Activated CD4-positive, alpha-beta T cell treated with anti-CD3 and anti-CD28 coated beads, Interleukin-2, amount 10 ng/mL, durations not matched to agents 7 days and 5 days (primary cell): ENCODE measurements at regions not wholly inside any gene's neighbourhood (a gene's known extent, or its start where the extent isn't known, plus 50 kb on each side); places are given as distances from the start of the nearest gene placed in this dataset.
"Not testable (repeated sequence)": the region's sequence is repeated elsewhere in the genome, so short reads cannot be mapped to it uniquely, and the experiment has no call there.

Experiments used
- CTCF ChIA-PET: fragments of 350-600 bp; sonication (Branson Sonifier 250); formaldehyde crosslinking; loops from one replicate; lab custom pipeline; 2021; ENCODE audit warnings: antibody characterized with exemption; lab: Charles Lee
- POLR2A ChIA-PET: fragments of 350-600 bp; sonication (Branson Sonifier 250); formaldehyde crosslinking; loops from one replicate; lab custom pipeline; 2021; ENCODE audit warnings: antibody characterized with exemption; lab: Charles Lee
- DNase-seq: peaks from one replicate; pipeline ENCODE4 v3.0.0-alpha.2; 2020
- H3K27ac Mint-ChIP-seq: one replicate; pipeline ENCODE4 v1.8.0; 2021; ENCODE audit warnings: mild to moderate bottlenecking, moderate library complexity, mixed read lengths
- H3K27me3 Mint-ChIP-seq: one replicate; pipeline ENCODE4 v1.8.0; 2021; ENCODE audit warnings: mixed read lengths
- H3K36me3 Mint-ChIP-seq: one replicate; pipeline ENCODE4 v1.8.0; 2021; ENCODE audit warnings: low read depth, mixed read lengths
- H3K4me1 Mint-ChIP-seq: one replicate; pipeline ENCODE4 v1.8.0; 2021; ENCODE audit warnings: mixed read lengths
- H3K4me3 Mint-ChIP-seq: one replicate; pipeline ENCODE4 v1.8.0; 2021; ENCODE audit warnings: mild to moderate bottlenecking, moderate library complexity, mixed read lengths
- H3K9me3 Mint-ChIP-seq: one replicate; pipeline ENCODE4 v1.8.0; 2021; ENCODE audit warnings: mixed read lengths

GRCh38 chr15:96183514-96183850, 147.0 kb upstream of the NR2F2 start:
- H3K9me3 Mint-ChIP-seq = no peaks in the 10 kb centered on the region
- POLR2A ChIA-PET = no interaction called here
- no peak overlapping the region for H3K27ac Mint-ChIP-seq
- CTCF ChIA-PET = no interaction called here
- H3K4me1 Mint-ChIP-seq = no peaks in the 10 kb centered on the region
- H3K27me3 Mint-ChIP-seq = no peaks in the 10 kb centered on the region
- DNase-seq = no peak
- no peaks in the 10 kb centered on the region for H3K36me3 Mint-ChIP-seq
- no peak overlapping the region for H3K4me3 Mint-ChIP-seq

GRCh38 chr15:96183867-96184266, 146.6 kb upstream of the NR2F2 start:
- ChIA-PET CTCF (no interaction called here), POLR2A (no interaction called here)
- H3K27me3 Mint-ChIP-seq = no peaks in the 10 kb centered on the region
- no peaks in the 10 kb centered on the region for H3K9me3 Mint-ChIP-seq
- H3K4me3 Mint-ChIP-seq = no peak overlapping the region
- H3K4me1 Mint-ChIP-seq = no peaks in the 10 kb centered on the region
- no peaks in the 10 kb centered on the region for H3K36me3 Mint-ChIP-seq
- H3K27ac Mint-ChIP-seq = no peak overlapping the region
- DNase-seq = no peak

- Mint-ChIP-seq H3K9me3 (no peaks in the 10 kb centered on the region), H3K27me3 (no peaks in the 10 kb centered on the region), H3K36me3 (no peaks in the 10 kb centered on the region), H3K4me3 (no peak overlapping the region), H3K27ac (no peak overlapping the region), H3K4me1 (no peaks in the 10 kb centered on the region)
- ChIA-PET POLR2A (no interaction called here), CTCF (no interaction called here)
- no peak for DNase-seq
Observed at GRCh38 chr15:96184297-96184696, 146.2 kb upstream of the NR2F2 start.

GRCh38 chr15:96186105-96186504, 144.4 kb upstream of the NR2F2 start:
- no peaks in the 10 kb centered on the region for H3K9me3 Mint-ChIP-seq
- H3K4me3 Mint-ChIP-seq = no peak overlapping the region
- H3K27ac Mint-ChIP-seq = no peak overlapping the region
- H3K36me3 Mint-ChIP-seq = no peaks in the 10 kb centered on the region
- H3K4me1 Mint-ChIP-seq = no peaks in the 10 kb centered on the region
- DNase-seq = no peak
- POLR2A ChIA-PET = no interaction called here
- CTCF ChIA-PET = interaction anchor here (0.6 kb wide), 1 partner anchor 107 kb away, joined by 3 read pairs; no protein-coding TSS in a partner anchor
- no peaks in the 10 kb centered on the region for H3K27me3 Mint-ChIP-seq

- ChIA-PET POLR2A (no interaction called here), CTCF (no interaction called here)
- no peaks in the 10 kb centered on the region for H3K36me3 Mint-ChIP-seq
- no peaks in the 10 kb centered on the region for H3K27me3 Mint-ChIP-seq
- no peak for DNase-seq
- H3K4me1 Mint-ChIP-seq = no peaks in the 10 kb centered on the region
- no peak overlapping the region for H3K4me3 Mint-ChIP-seq
- H3K27ac Mint-ChIP-seq = no peak overlapping the region
- H3K9me3 Mint-ChIP-seq = no peaks in the 10 kb centered on the region
Observed at GRCh38 chr15:96187341-96188305, 142.9 kb upstream of the NR2F2 start.

GRCh38 chr15:96197721-96198120, 132.8 kb upstream of the NR2F2 start:
- no peak for DNase-seq
- Mint-ChIP-seq H3K4me3 (no peak overlapping the region), H3K36me3 (no peaks in the 10 kb centered on the region), H3K4me1 (no peaks in the 10 kb centered on the region), H3K27me3 (no peaks in the 10 kb centered on the region), H3K27ac (no peak overlapping the region), H3K9me3 (peaks cover 9% of the 10 kb centered on the region)
- POLR2A ChIA-PET = no interaction called here
- CTCF ChIA-PET = no interaction called here

- H3K4me3 Mint-ChIP-seq = no peak overlapping the region
- peaks cover 9% of the 10 kb centered on the region for H3K9me3 Mint-ChIP-seq
- no peaks in the 10 kb centered on the region for H3K36me3 Mint-ChIP-seq
- H3K27me3 Mint-ChIP-seq = no peaks in the 10 kb centered on the region
- H3K4me1 Mint-ChIP-seq = no peaks in the 10 kb centered on the region
- POLR2A ChIA-PET = no interaction called here
- DNase-seq = no peak
- H3K27ac Mint-ChIP-seq = no peak overlapping the region
- CTCF ChIA-PET = no interaction called here
Observed at GRCh38 chr15:96199111-96199510, 131.4 kb upstream of the NR2F2 start.

GRCh38 chr15:96200357-96200967, 130.0 kb upstream of the NR2F2 start:
- no peak overlapping the region for H3K27ac Mint-ChIP-seq
- POLR2A ChIA-PET = no interaction called here
- peaks cover 9% of the 10 kb centered on the region for H3K9me3 Mint-ChIP-seq
- CTCF ChIA-PET = no interaction called here
- H3K4me3 Mint-ChIP-seq = no peak overlapping the region
- no peaks in the 10 kb centered on the region for H3K36me3 Mint-ChIP-seq
- DNase-seq = no peak
- H3K27me3 Mint-ChIP-seq = no peaks in the 10 kb centered on the region
- H3K4me1 Mint-ChIP-seq = no peaks in the 10 kb centered on the region

- CTCF ChIA-PET = no interaction called here
- no peak overlapping the region for H3K4me3 Mint-ChIP-seq
- H3K9me3 Mint-ChIP-seq = peaks cover 9% of the 10 kb centered on the region
- H3K36me3 Mint-ChIP-seq = no peaks in the 10 kb centered on the region
- POLR2A ChIA-PET = no interaction called here
- no peaks in the 10 kb centered on the region for H3K4me1 Mint-ChIP-seq
- H3K27me3 Mint-ChIP-seq = no peaks in the 10 kb centered on the region
- DNase-seq = no peak
- no peak overlapping the region for H3K27ac Mint-ChIP-seq
Observed at GRCh38 chr15:96201696-96202095, 128.8 kb upstream of the NR2F2 start.

GRCh38 chr15:96205588-96205987, 124.9 kb upstream of the NR2F2 start:
- POLR2A ChIA-PET, H3K27ac Mint-ChIP-seq, CTCF ChIA-PET, H3K36me3 Mint-ChIP-seq, H3K4me1 Mint-ChIP-seq, DNase-seq, H3K27me3 Mint-ChIP-seq, H3K4me3 Mint-ChIP-seq: not testable (repeated sequence)
- H3K9me3 Mint-ChIP-seq = peaks cover 12% of the 10 kb centered on the region

GRCh38 chr15:96207377-96208006, 123.0 kb upstream of the NR2F2 start:
- no peaks in the 10 kb centered on the region for H3K27me3 Mint-ChIP-seq
- no peak for DNase-seq
- CTCF ChIA-PET = no interaction called here
- H3K27ac Mint-ChIP-seq = no peak overlapping the region
- H3K9me3 Mint-ChIP-seq = peaks cover 4% of the 10 kb centered on the region
- no peaks in the 10 kb centered on the region for H3K36me3 Mint-ChIP-seq
- POLR2A ChIA-PET = no interaction called here
- H3K4me3 Mint-ChIP-seq = no peak overlapping the region
- no peaks in the 10 kb centered on the region for H3K4me1 Mint-ChIP-seq

GRCh38 chr15:96209285-96209735, 121.2 kb upstream of the NR2F2 start:
- CTCF ChIA-PET = no interaction called here
- Mint-ChIP-seq H3K36me3 (no peaks in the 10 kb centered on the region), H3K27ac (no peak overlapping the region), H3K9me3 (peaks cover 4% of the 10 kb centered on the region), H3K27me3 (no peaks in the 10 kb centered on the region), H3K4me1 (no peaks in the 10 kb centered on the region), H3K4me3 (no peak overlapping the region)
- DNase-seq = no peak
- POLR2A ChIA-PET = no interaction called here

GRCh38 chr15:96213045-96213444, 117.5 kb upstream of the NR2F2 start:
- H3K4me3 Mint-ChIP-seq = no peak overlapping the region
- no peaks in the 10 kb centered on the region for H3K27me3 Mint-ChIP-seq
- DNase-seq = no peak
- H3K9me3 Mint-ChIP-seq = peaks cover 2% of the 10 kb centered on the region
- H3K27ac Mint-ChIP-seq = no peak overlapping the region
- no peaks in the 10 kb centered on the region for H3K4me1 Mint-ChIP-seq
- no peaks in the 10 kb centered on the region for H3K36me3 Mint-ChIP-seq
- POLR2A ChIA-PET = no interaction called here
- CTCF ChIA-PET = no interaction called here
